DOHH2 (cell line): ENCODE measurements at regions not wholly inside any gene's neighbourhood (a gene's known extent, or its start where the extent isn't known, plus 50 kb on each side); places are given as distances from the start of the nearest gene placed in this dataset.

Experiments
- H3F3A ChIP-seq: fragments of 200-600 bp; sonication (generic), shearing (Covaris generic); 2 replicates; pipeline ENCODE4 v1.6.0; 2016; ENCODE audit warnings: antibody characterized with exemption, mild to moderate bottlenecking; ENCODE audit not compliant: control insufficient read depth, insufficient read depth
- H3K27ac ChIP-seq: fragments of 200-600 bp; sonication (generic); 2 replicates; pipeline ENCODE4 v1.5.1; 2014; ENCODE audit warnings: low read depth, mild to moderate bottlenecking, low read length, moderate library complexity
- H3K27me3 ChIP-seq: fragments of 200-600 bp; sonication (generic); 2 replicates; pipeline ENCODE4 v1.6.1; 2014; ENCODE audit warnings: mild to moderate bottlenecking, low read length, mixed read lengths; ENCODE audit not compliant: control insufficient read depth
- H3K36me3 ChIP-seq: fragments of 200-600 bp; sonication (generic); 2 replicates; pipeline ENCODE4 v1.6.1; 2014; ENCODE audit warnings: mild to moderate bottlenecking, low read length, moderate library complexity, mixed read lengths; ENCODE audit not compliant: control insufficient read depth
- H3K4me1 ChIP-seq: fragments of 200-600 bp; sonication (generic); 2 replicates; pipeline ENCODE4 v1.6.1; 2014; ENCODE audit warnings: mild to moderate bottlenecking, low read length, mixed read lengths; ENCODE audit not compliant: control insufficient read depth
- H3K4me2 ChIP-seq: fragments of 200-600 bp; sonication (generic); 2 replicates; pipeline ENCODE4 v1.6.0; 2014; ENCODE audit warnings: mild to moderate bottlenecking, low read length, moderate library complexity
- H3K4me3 ChIP-seq: fragments of 200-600 bp; sonication (generic); 2 replicates; pipeline ENCODE4 v1.5.1; 2014; ENCODE audit warnings: mild to moderate bottlenecking, low read length, mixed read lengths
- H3K79me2 ChIP-seq: fragments of 200-600 bp; sonication (generic); 2 replicates; pipeline ENCODE4 v1.6.1; 2014; ENCODE audit warnings: mild to moderate bottlenecking, low read length, mixed read lengths; ENCODE audit not compliant: control insufficient read depth
- H3K9me2 ChIP-seq: fragments of 200-600 bp; sonication (generic); replicated peaks from 2 replicates; pipeline ENCODE4 v1.6.1; 2014; ENCODE audit warnings: mild to moderate bottlenecking, low read length, mixed read lengths; ENCODE audit not compliant: control insufficient read depth
- H3K9me3 ChIP-seq: fragments of 200-600 bp; sonication (generic); 2 replicates; pipeline ENCODE4 v1.6.1; 2014; ENCODE audit warnings: antibody characterized with exemption, low read length, mixed read lengths; ENCODE audit not compliant: control insufficient read depth, insufficient read depth
- H4K20me1 ChIP-seq: fragments of 200-600 bp; sonication (generic); 2 replicates; pipeline ENCODE4 v1.6.0; 2014; ENCODE audit warnings: low read depth, mild to moderate bottlenecking, antibody characterized with exemption, low read length, moderate library complexity; ENCODE audit not compliant: control insufficient read depth, insufficient read depth
- CTCF ChIP-seq: fragments of 200-600 bp; sonication (generic); IDR thresholded peaks from one replicate; pipeline ENCODE4 v1.5.1; 2014; ENCODE audit warnings: antibody characterized with exemption, mild to moderate bottlenecking, low read depth, low read length; ENCODE audit not compliant: poor library complexity, severe bottlenecking
- EZH2phosphoT487 ChIP-seq: fragments of 200-600 bp; sonication (generic); IDR thresholded peaks from 2 replicates; pipeline ENCODE4 v1.6.1; 2017; ENCODE audit warnings: borderline replicate concordance, mild to moderate bottlenecking, antibody characterized with exemption, low read length, moderate library complexity, mixed read lengths

GRCh38 chr19:29001597-29002245 lies 211.2 kb downstream of the UQCRFS1 start:
- Histone ChIP-seq H3K79me2 (no peaks in the 10 kb centered on the region), H3K9me2 (no peaks in the 10 kb centered on the region), H3K9me3 (0 out of 2 replicates have a peak, but pooled peaks cover 4% of the 10 kb centered on the region), H3K27ac (no peak overlapping the region), H3F3A (no peaks in the 10 kb centered on the region), H3K36me3 (no peaks in the 10 kb centered on the region), H3K4me3 (no peak overlapping the region), H3K27me3 (no peaks in the 10 kb centered on the region), H3K4me2 (no peak overlapping the region), H3K4me1 (no peaks in the 10 kb centered on the region), H4K20me1 (no peaks in the 10 kb centered on the region)
- TF ChIP-seq EZH2phosphoT487 (no peak), CTCF (no peak)

GRCh38 chr19:29001141-29001581 lies 211.8 kb downstream of the UQCRFS1 start:
- TF ChIP-seq CTCF (no peak), EZH2phosphoT487 (no peak)
- no peaks in the 10 kb centered on the region for H3F3A ChIP-seq
- no peak overlapping the region for H3K4me2 ChIP-seq
- H3K27me3 ChIP-seq: no peaks in the 10 kb centered on the region
- no peaks in the 10 kb centered on the region for H3K9me2 ChIP-seq
- H3K4me3 ChIP-seq: no peak overlapping the region
- H3K27ac ChIP-seq: no peak overlapping the region
- H3K9me3 ChIP-seq: 0 out of 2 replicates have a peak, but pooled peaks cover 4% of the 10 kb centered on the region
- H3K79me2 ChIP-seq: no peaks in the 10 kb centered on the region
- H3K4me1 ChIP-seq: no peaks in the 10 kb centered on the region
- H3K36me3 ChIP-seq: no peaks in the 10 kb centered on the region
- H4K20me1 ChIP-seq: no peaks in the 10 kb centered on the region

GRCh38 chr19:28999724-29000433 lies 213.1 kb downstream of the UQCRFS1 start:
- Histone ChIP-seq H3K4me3 (no peak overlapping the region), H3K27me3 (no peaks in the 10 kb centered on the region), H3K4me1 (no peaks in the 10 kb centered on the region), H3K79me2 (no peaks in the 10 kb centered on the region), H4K20me1 (no peaks in the 10 kb centered on the region), H3F3A (no peaks in the 10 kb centered on the region), H3K27ac (no peak overlapping the region), H3K36me3 (no peaks in the 10 kb centered on the region), H3K9me3 (peaks cover 4% of the 10 kb centered on the region; the same call in 1 of the 2 replicates), H3K4me2 (no peak overlapping the region), H3K9me2 (no peaks in the 10 kb centered on the region)
- TF ChIP-seq CTCF (no peak), EZH2phosphoT487 (no peak)
